Nephron (organoid): ENCODE measurements at regions not wholly inside any gene's neighbourhood (a gene's known extent, or its start where the extent isn't known, plus 50 kb on each side); places are given as distances from the start of the nearest gene placed in this dataset.
"Not testable (repeated sequence)": the region's sequence is repeated elsewhere in the genome, so short reads cannot be mapped to it uniquely, and the experiment has no call there.

Experiments used
- H3K27ac Mint-ChIP-seq, 3 experiments: 2 replicates each; pipeline ENCODE4 v1.8.0; 2020; ENCODE audit warnings: mixed read lengths in 3 of 3, mild to moderate bottlenecking in 2 of 3, moderate library complexity in 1 of 3
- H3K27me3 Mint-ChIP-seq: 2 replicates; pipeline ENCODE4 v1.8.0; 2021; ENCODE audit warnings: low read depth, mild to moderate bottlenecking, moderate library complexity, mixed read lengths
- H3K36me3 Mint-ChIP-seq: 2 replicates; pipeline ENCODE4 v1.8.0; 2020; ENCODE audit warnings: low read depth, mixed read lengths
- H3K4me1 Mint-ChIP-seq: 2 replicates; pipeline ENCODE4 v1.8.0; 2020; ENCODE audit warnings: mixed read lengths
- H3K4me3 Mint-ChIP-seq, 3 experiments: 2 replicates each; pipeline ENCODE4 v1.8.0; 2020; ENCODE audit warnings: mild to moderate bottlenecking in 3 of 3, mixed read lengths in 3 of 3, moderate library complexity in 2 of 3
- H3K9me3 Mint-ChIP-seq: 2 replicates; pipeline ENCODE4 v1.8.0; 2020; ENCODE audit warnings: mixed read lengths
- CTCF ChIP-seq, 3 experiments: fragments of 200-600 bp; sonication (generic); IDR thresholded peaks; one replicate each; pipeline ENCODE4 v1.5.0; 2021; ENCODE audit warnings: antibody characterized with exemption in 3 of 3; ENCODE audit not compliant: unreplicated experiment in 3 of 3

GRCh38 chr12:67043771-67044170 is 225.4 kb upstream of the CAND1 start:
- Mint-ChIP-seq H3K9me3 (no peaks in the 10 kb centered on the region), H3K4me3 (no peak overlapping the region), H3K27me3 (peaks cover 9% of the 10 kb centered on the region), H3K27ac (peak overlapping the region in 2 of 3 experiments; percentile 27 to 32), H3K4me1 (peaks cover 26% of the 10 kb centered on the region), H3K36me3 (no peaks in the 10 kb centered on the region)
- no peak for TF ChIP-seq CTCF (IDR thresholded peaks at IDR 0.05; ENCODE audit: unreplicated experiment in 3 of 3)

GRCh38 chr12:67045650-67046049 is 223.5 kb upstream of the CAND1 start:
- Mint-ChIP-seq H3K27me3 (peaks cover 9% of the 10 kb centered on the region), H3K4me3 (no peak overlapping the region), H3K9me3 (no peaks in the 10 kb centered on the region), H3K36me3 (no peaks in the 10 kb centered on the region), H3K27ac (peak overlapping the region in 2 of 3 experiments; percentile 21 to 36), H3K4me1 (peaks cover 26% of the 10 kb centered on the region)
- no peak for TF ChIP-seq CTCF (IDR thresholded peaks at IDR 0.05; ENCODE audit: unreplicated experiment in 3 of 3)

GRCh38 chr12:67046062-67046461 is 223.1 kb upstream of the CAND1 start:
- peaks cover 9% of the 10 kb centered on the region for H3K27me3 Mint-ChIP-seq
- H3K36me3 Mint-ChIP-seq: peaks cover 4% of the 10 kb centered on the region
- H3K4me3 Mint-ChIP-seq: no peak overlapping the region
- peaks cover 26% of the 10 kb centered on the region for H3K4me1 Mint-ChIP-seq
- peak overlapping the region in 1 of 3 experiments; percentile 21 for H3K27ac Mint-ChIP-seq
- no peak for TF ChIP-seq CTCF (IDR thresholded peaks at IDR 0.05; ENCODE audit: unreplicated experiment in 3 of 3)
- no peaks in the 10 kb centered on the region for H3K9me3 Mint-ChIP-seq

GRCh38 chr12:67047634-67048033 is 221.5 kb upstream of the CAND1 start:
- peaks cover 4% of the 10 kb centered on the region for H3K36me3 Mint-ChIP-seq
- TF ChIP-seq CTCF (IDR thresholded peaks at IDR 0.05; ENCODE audit: unreplicated experiment in 3 of 3): no peak
- no peak overlapping the region for H3K27ac Mint-ChIP-seq
- H3K4me1 Mint-ChIP-seq: peaks cover 23% of the 10 kb centered on the region
- H3K9me3 Mint-ChIP-seq: no peaks in the 10 kb centered on the region
- no peak overlapping the region for H3K4me3 Mint-ChIP-seq
- H3K27me3 Mint-ChIP-seq: peaks cover 7% of the 10 kb centered on the region

- H3K4me3 Mint-ChIP-seq: no peak overlapping the region
- peaks cover 8% of the 10 kb centered on the region for H3K36me3 Mint-ChIP-seq
- peaks cover 4% of the 10 kb centered on the region for H3K27me3 Mint-ChIP-seq
- no peak for TF ChIP-seq CTCF (IDR thresholded peaks at IDR 0.05; ENCODE audit: unreplicated experiment in 3 of 3)
- no peak overlapping the region for H3K27ac Mint-ChIP-seq
- H3K4me1 Mint-ChIP-seq: peaks cover 17% of the 10 kb centered on the region
- H3K9me3 Mint-ChIP-seq: no peaks in the 10 kb centered on the region
These were observed 220.8 kb upstream of the CAND1 start for GRCh38 chr12:67048371-67048770.

GRCh38 chr12:67049199-67049598 is 220.0 kb upstream of the CAND1 start:
- H3K36me3 Mint-ChIP-seq, H3K27me3 Mint-ChIP-seq, H3K27ac Mint-ChIP-seq, H3K9me3 Mint-ChIP-seq, H3K4me1 Mint-ChIP-seq, H3K4me3 Mint-ChIP-seq: not testable (repeated sequence)
